Mesodermal cell (in vitro differentiated cells): ENCODE measurements at regions not wholly inside any gene's neighbourhood (a gene's known extent, or its start where the extent isn't known, plus 50 kb on each side); places are given as distances from the start of the nearest gene placed in this dataset.

Experiments
- H3K27ac ChIP-seq: 2 replicates; pipeline ENCODE4 v1.7.0; 2013; ENCODE audit warnings: mild to moderate bottlenecking, low read depth, low read length, moderate library complexity; ENCODE audit not compliant: severe bottlenecking
- H3K36me3 ChIP-seq: 2 replicates; pipeline ENCODE4 v1.7.1; 2013; ENCODE audit warnings: mild to moderate bottlenecking, low read length, moderate library complexity; ENCODE audit not compliant: control insufficient read depth, insufficient read depth
- H3K4me1 ChIP-seq: one replicate; pipeline ENCODE4 v1.7.1; 2013; ENCODE audit warnings: mild to moderate bottlenecking, low read length; ENCODE audit not compliant: insufficient read depth, control insufficient read depth, poor library complexity, severe bottlenecking
- H3K4me3 ChIP-seq: 2 replicates; pipeline ENCODE4 v1.7.0; 2013; ENCODE audit warnings: low read length, control low read depth, mild to moderate bottlenecking; ENCODE audit not compliant: insufficient read depth, poor library complexity, severe bottlenecking; ENCODE audit errors: extremely low read depth
- H3K9me3 ChIP-seq: 2 replicates; pipeline ENCODE4 v1.7.1; 2013; ENCODE audit warnings: mild to moderate bottlenecking, low read length, moderate library complexity; ENCODE audit not compliant: control insufficient read depth
- WGBS, 2 experiments: methylation state at CpG; one replicate each; pipeline ENCODE4 v1.1.5; 2013; ENCODE audit warnings: missing lambda C conversion rate in 2 of 2; ENCODE audit not compliant: insufficient coverage in 2 of 2; 5-methylcytosine and 5-hydroxymethylcytosine counted together

GRCh38 chr1:213374369-213374768, 323.3 kb downstream of the RPS6KC1 start:
- Histone ChIP-seq H3K4me1 (peaks cover 8% of the 10 kb centered on the region), H3K27ac (no peak overlapping the region), H3K36me3 (no peaks in the 10 kb centered on the region), H3K9me3 (no peaks in the 10 kb centered on the region), H3K4me3 (no peak overlapping the region)
- 26 to 30% methylated on average over 5 of the region's 5 CpGs for WGBS, 2 experiments

GRCh38 chr1:213375002-213375401, 324.0 kb downstream of the RPS6KC1 start:
- Histone ChIP-seq H3K36me3 (no peaks in the 10 kb centered on the region), H3K9me3 (no peaks in the 10 kb centered on the region), H3K4me3 (no peak overlapping the region), H3K4me1 (peaks cover 8% of the 10 kb centered on the region), H3K27ac (no peak overlapping the region)
- 70 to 74% methylated on average over 3 of the region's 4 CpGs for WGBS, 2 experiments

GRCh38 chr1:213376862-213377372, 325.9 kb downstream of the RPS6KC1 start:
- 44 to 62% methylated on average over 5 to 6 of the region's 8 CpGs for WGBS, 2 experiments
- no peak overlapping the region for H3K27ac ChIP-seq

GRCh38 chr1:213380865-213381264, 329.8 kb downstream of the RPS6KC1 start:
- H3K4me3 ChIP-seq, result no peak overlapping the region
- H3K9me3 ChIP-seq, result no peaks in the 10 kb centered on the region
- no peak overlapping the region for H3K27ac ChIP-seq
- H3K4me1 ChIP-seq, result peaks cover 8% of the 10 kb centered on the region
- no peaks in the 10 kb centered on the region for H3K36me3 ChIP-seq
- 95 to 98% methylated on average over 10 of the region's 11 CpGs for WGBS, 2 experiments

More at GRCh38 chr1:213376862-213377372, 325.9 kb downstream of the RPS6KC1 start:
- Histone ChIP-seq H3K9me3 (no peaks in the 10 kb centered on the region), H3K4me1 (peaks cover 8% of the 10 kb centered on the region), H3K4me3 (no peak overlapping the region), H3K36me3 (no peaks in the 10 kb centered on the region)

GRCh38 chr1:213381572-213382084, 330.6 kb downstream of the RPS6KC1 start:
- 87 to 91% methylated on average over 13 to 17 of the region's 17 CpGs for WGBS, 2 experiments
- no peaks in the 10 kb centered on the region for H3K36me3 ChIP-seq
- no peaks in the 10 kb centered on the region for H3K9me3 ChIP-seq
- no peak overlapping the region for H3K27ac ChIP-seq
- H3K4me3 ChIP-seq, result no peak overlapping the region
- H3K4me1 ChIP-seq, result peaks cover 4% of the 10 kb centered on the region

- WGBS, 2 experiments, result no CpG with 5 or more reads among the region's 3 CpGs
- Histone ChIP-seq H3K9me3 (no peaks in the 10 kb centered on the region), H3K4me1 (no peaks in the 10 kb centered on the region), H3K36me3 (no peaks in the 10 kb centered on the region), H3K27ac (no peak overlapping the region), H3K4me3 (no peak overlapping the region)
Observed at GRCh38 chr1:213383465-213383864, 332.4 kb downstream of the RPS6KC1 start.

GRCh38 chr1:213385201-213385600, 334.2 kb downstream of the RPS6KC1 start:
- Histone ChIP-seq H3K27ac (no peak overlapping the region), H3K36me3 (no peaks in the 10 kb centered on the region), H3K9me3 (no peaks in the 10 kb centered on the region), H3K4me1 (no peaks in the 10 kb centered on the region), H3K4me3 (no peak overlapping the region)
- 100% methylated on average over 1 of the region's 1 CpG; no CpG with 5 or more reads in 1 of the 2 experiments for WGBS, 2 experiments

GRCh38 chr1:213385806-213386324, 334.8 kb downstream of the RPS6KC1 start:
- Histone ChIP-seq H3K4me3 (no peak overlapping the region), H3K36me3 (no peaks in the 10 kb centered on the region), H3K4me1 (no peaks in the 10 kb centered on the region), H3K27ac (no peak overlapping the region), H3K9me3 (no peaks in the 10 kb centered on the region)
- 74 to 87% methylated on average over 3 to 4 of the region's 4 CpGs for WGBS, 2 experiments

GRCh38 chr1:213387380-213388015, 336.5 kb downstream of the RPS6KC1 start:
- H3K4me3 ChIP-seq, result no peak overlapping the region
- H3K4me1 ChIP-seq, result no peaks in the 10 kb centered on the region
- no peaks in the 10 kb centered on the region for H3K9me3 ChIP-seq
- H3K36me3 ChIP-seq, result no peaks in the 10 kb centered on the region
- no peak overlapping the region for H3K27ac ChIP-seq
- WGBS, 2 experiments, result 100% methylated on average over 1 of the region's 1 CpG; no CpG with 5 or more reads in 1 of the 2 experiments

GRCh38 chr1:213388199-213388598, 337.2 kb downstream of the RPS6KC1 start:
- Histone ChIP-seq H3K9me3 (no peaks in the 10 kb centered on the region), H3K27ac (no peak overlapping the region), H3K4me3 (no peak overlapping the region), H3K4me1 (no peaks in the 10 kb centered on the region), H3K36me3 (no peaks in the 10 kb centered on the region)
- WGBS, 2 experiments, result 95 to 97% methylated on average over 5 to 6 of the region's 7 CpGs

- H3K9me3 ChIP-seq, result no peaks in the 10 kb centered on the region
- H3K4me3 ChIP-seq, result no peak overlapping the region
- WGBS, 2 experiments, result 94 to 96% methylated on average over 19 of the region's 20 CpGs
- no peaks in the 10 kb centered on the region for H3K4me1 ChIP-seq
- H3K27ac ChIP-seq, result no peak overlapping the region
- H3K36me3 ChIP-seq, result no peaks in the 10 kb centered on the region
Observed at GRCh38 chr1:213389061-213389581, 338.1 kb downstream of the RPS6KC1 start.
